CD4-positive, alpha-beta T cell (primary cell): ENCODE measurements at regions not wholly inside any gene's neighbourhood (a gene's known extent, or its start where the extent isn't known, plus 50 kb on each side); places are given as distances from the start of the nearest gene placed in this dataset.

Experiments used
- ATAC-seq: fragments of 200-7000 bp; cut with Tn5 transposase; one replicate; pipeline ENCODE4 v1.10.0; 2022; ENCODE audit warnings: mild to moderate bottlenecking; ENCODE audit not compliant: poor library complexity
- CTCF ChIA-PET: fragments of 350-600 bp; sonication (Branson Sonifier 250); formaldehyde crosslinking; loops from one replicate; lab custom pipeline; 2021; ENCODE audit warnings: antibody characterized with exemption, inconsistent platforms; lab: Charles Lee
- POLR2A ChIA-PET: fragments of 350-600 bp; sonication (Branson Sonifier 250); formaldehyde crosslinking; loops from one replicate; lab custom pipeline; 2021; ENCODE audit warnings: antibody characterized with exemption, inconsistent platforms; lab: Charles Lee
- DNase-seq, 14 experiments: peaks; one replicate each; pipeline ENCODE4 v3.0.0-alpha.2; 2013 to 2020; ENCODE audit warnings: mixed read lengths in 2 of 14
- H3K27ac ChIP-seq, 2 donors: one replicate each; pipeline versions ENCODE4 v1.5.1 to v1.7.0; 2013; ENCODE audit warnings: low read length in 2 of 2, low read depth in 1 of 2, mild to moderate bottlenecking in 1 of 2
- H3K27me3 ChIP-seq, 2 experiments: 1 replicate in 1 of 2; 2 replicates in 1 of 2; pipeline versions ENCODE4 v1.6.1 to v1.7.0; 2013; ENCODE audit warnings: low read length in 2 of 2, control low read depth in 1 of 2, mild to moderate bottlenecking in 1 of 2, moderate library complexity in 1 of 2; ENCODE audit not compliant: insufficient read depth in 2 of 2, control insufficient read depth in 1 of 2
- H3K36me3 ChIP-seq: one replicate; pipeline ENCODE4 v1.6.1; 2013; ENCODE audit warnings: low read length, control low read depth; ENCODE audit not compliant: insufficient read depth
- H3K4me1 ChIP-seq: one replicate; pipeline ENCODE4 v1.6.1; 2013; ENCODE audit warnings: low read length, control low read depth; ENCODE audit not compliant: insufficient read depth
- H3K4me3 ChIP-seq: one replicate; pipeline ENCODE4 v1.5.1; 2013; ENCODE audit warnings: mild to moderate bottlenecking, low read length, moderate library complexity
- H3K9me3 ChIP-seq, 2 experiments: 1 replicate in 1 of 2; 2 replicates in 1 of 2; pipeline versions ENCODE4 v1.6.1 to v1.7.0; 2013; ENCODE audit warnings: low read length in 2 of 2, mild to moderate bottlenecking in 2 of 2, control low read depth in 1 of 2, moderate library complexity in 1 of 2; ENCODE audit not compliant: control insufficient read depth in 1 of 2, insufficient read depth in 1 of 2
- H3K27ac Mint-ChIP-seq: one replicate; pipeline ENCODE4 v1.8.0; 2020; ENCODE audit warnings: mixed read lengths
- H3K27me3 Mint-ChIP-seq: one replicate; pipeline ENCODE4 v1.8.0; 2021; ENCODE audit warnings: mixed read lengths
- H3K36me3 Mint-ChIP-seq: one replicate; pipeline ENCODE4 v1.8.0; 2021; ENCODE audit warnings: low read depth, mixed read lengths
- H3K4me1 Mint-ChIP-seq: one replicate; pipeline ENCODE4 v1.8.0; 2021; ENCODE audit warnings: low read depth, mixed read lengths
- H3K4me3 Mint-ChIP-seq: one replicate; pipeline ENCODE4 v1.8.0; 2020; ENCODE audit warnings: mild to moderate bottlenecking, mixed read lengths
- H3K9me3 Mint-ChIP-seq: one replicate; pipeline ENCODE4 v1.8.0; 2020; ENCODE audit warnings: mixed read lengths
- intact Hi-C, 2 experiments: fragments of 100-400 bp; cut with DNase I in 1 of 2; cut with micrococcal nuclease in 1 of 2; formaldehyde crosslinking; loops; one replicate each; pipeline versions ENCODE4 v1.15.1 to v1.9.0; 2023 to 2025; cut with DNase I, micrococcal nuclease
- TF ChIP-seq, protein P1 (sequence below): fragments of 200-600 bp; IDR thresholded peaks from one replicate; pipeline ENCODE4 v1.8.0; 2022; ENCODE audit warnings: antibody characterized with exemption, mild to moderate bottlenecking

DNA sequence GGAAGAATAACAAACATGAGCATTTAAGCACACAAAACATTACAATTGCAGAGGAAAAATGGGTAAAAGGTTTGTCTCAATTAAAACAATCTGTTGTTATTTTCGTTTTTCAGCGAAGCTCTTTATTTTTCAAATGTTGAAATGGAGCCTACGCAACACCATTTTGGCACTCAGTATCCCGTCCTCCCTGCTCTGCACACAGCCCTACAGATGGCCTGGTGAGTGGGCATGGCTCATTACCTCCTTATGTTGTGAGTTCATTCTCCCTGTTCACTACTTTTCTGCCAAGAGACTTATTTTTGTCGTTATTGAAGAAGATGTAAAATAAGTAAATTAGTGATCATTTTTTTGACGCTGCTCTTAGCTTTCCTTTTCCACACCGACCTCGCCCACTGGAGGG is 167.8 kb upstream of the CXCL12 start:
- H3K27ac ChIP-seq, result no peak overlapping the region
- DNase-seq (no peak), ATAC-seq (no peak)
- no peaks in the 10 kb centered on the region for H3K36me3 ChIP-seq
- no peak overlapping the region for H3K27ac Mint-ChIP-seq
- H3K9me3 ChIP-seq, result peaks cover 0 to 11% of the 10 kb centered on the region in 2 experiments
- H3K27me3 ChIP-seq, result no peaks in the 10 kb centered on the region
- H3K4me3 Mint-ChIP-seq, result no peak overlapping the region
- no peaks in the 10 kb centered on the region for H3K36me3 Mint-ChIP-seq
- H3K4me1 Mint-ChIP-seq, result no peaks in the 10 kb centered on the region
- intact Hi-C loops, result no loop called here
- ChIA-PET CTCF (no interaction called here), POLR2A (no interaction called here)
- peaks cover 6% of the 10 kb centered on the region for H3K9me3 Mint-ChIP-seq
- H3K27me3 Mint-ChIP-seq, result peaks cover 4% of the 10 kb centered on the region
- no peaks in the 10 kb centered on the region for H3K4me1 ChIP-seq
- no peak overlapping the region for H3K4me3 ChIP-seq
- TF ChIP-seq, protein P1, sequence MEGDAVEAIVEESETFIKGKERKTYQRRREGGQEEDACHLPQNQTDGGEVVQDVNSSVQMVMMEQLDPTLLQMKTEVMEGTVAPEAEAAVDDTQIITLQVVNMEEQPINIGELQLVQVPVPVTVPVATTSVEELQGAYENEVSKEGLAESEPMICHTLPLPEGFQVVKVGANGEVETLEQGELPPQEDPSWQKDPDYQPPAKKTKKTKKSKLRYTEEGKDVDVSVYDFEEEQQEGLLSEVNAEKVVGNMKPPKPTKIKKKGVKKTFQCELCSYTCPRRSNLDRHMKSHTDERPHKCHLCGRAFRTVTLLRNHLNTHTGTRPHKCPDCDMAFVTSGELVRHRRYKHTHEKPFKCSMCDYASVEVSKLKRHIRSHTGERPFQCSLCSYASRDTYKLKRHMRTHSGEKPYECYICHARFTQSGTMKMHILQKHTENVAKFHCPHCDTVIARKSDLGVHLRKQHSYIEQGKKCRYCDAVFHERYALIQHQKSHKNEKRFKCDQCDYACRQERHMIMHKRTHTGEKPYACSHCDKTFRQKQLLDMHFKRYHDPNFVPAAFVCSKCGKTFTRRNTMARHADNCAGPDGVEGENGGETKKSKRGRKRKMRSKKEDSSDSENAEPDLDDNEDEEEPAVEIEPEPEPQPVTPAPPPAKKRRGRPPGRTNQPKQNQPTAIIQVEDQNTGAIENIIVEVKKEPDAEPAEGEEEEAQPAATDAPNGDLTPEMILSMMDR, result no peak

DNA sequence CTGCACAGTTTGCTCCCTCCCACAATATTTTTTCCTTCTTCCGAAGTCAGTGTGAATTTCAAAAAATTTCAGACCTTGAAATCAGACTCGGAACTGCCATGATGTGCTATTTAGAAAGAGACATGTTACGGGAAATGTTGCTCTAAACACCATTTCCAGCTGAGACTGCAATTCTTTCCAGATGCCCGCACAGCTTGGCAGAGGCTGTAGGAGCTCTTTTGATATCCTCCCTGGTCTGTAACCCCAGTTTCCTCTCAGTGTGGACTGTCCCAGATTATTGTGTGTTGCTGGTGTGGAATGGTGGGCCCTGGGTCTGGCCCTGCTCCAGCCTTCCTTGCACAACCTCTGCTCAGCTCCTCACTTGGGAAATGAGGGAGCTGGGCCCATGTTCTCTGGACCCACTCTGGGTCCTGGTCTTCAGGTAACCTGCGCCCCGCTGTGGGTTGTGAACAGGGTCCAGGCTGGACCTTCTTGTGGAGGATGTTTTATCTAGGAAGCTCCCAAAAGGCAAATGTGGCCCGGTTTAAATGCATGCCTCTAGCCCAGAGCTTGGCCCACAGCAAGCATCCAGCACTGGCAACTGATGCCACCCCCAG is 172.8 kb upstream of the CXCL12 start:
- ATAC-seq, result no peak
- peaks cover 4% of the 10 kb centered on the region for H3K27me3 Mint-ChIP-seq

DNA sequence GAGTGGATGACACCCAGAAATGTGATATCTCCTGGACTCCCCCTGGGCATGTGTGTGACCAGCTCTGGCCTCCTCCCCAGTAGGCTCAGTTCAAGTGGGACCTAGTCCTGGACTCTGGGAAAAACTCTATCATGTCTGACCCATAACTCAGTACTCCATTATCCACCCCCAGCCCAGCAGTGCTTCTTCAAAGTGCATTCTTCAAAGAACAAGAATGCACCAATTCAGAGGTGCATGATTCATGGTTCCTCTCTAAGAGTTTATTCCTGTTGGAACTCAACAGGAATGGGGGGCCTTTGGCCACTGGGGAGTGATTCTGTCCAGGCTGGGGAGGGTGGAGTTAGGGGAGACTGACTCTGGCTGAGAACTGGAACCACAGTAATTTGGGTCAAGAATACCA is 173.6 kb upstream of the CXCL12 start:
- no peaks in the 10 kb centered on the region for H3K36me3 Mint-ChIP-seq
- peaks cover 0 to 2% of the 10 kb centered on the region in 2 experiments for H3K27me3 ChIP-seq
- no peak for DNase-seq
- intact Hi-C loops, result no loop called here
- H3K36me3 ChIP-seq, result no peaks in the 10 kb centered on the region
- H3K4me1 Mint-ChIP-seq, result no peaks in the 10 kb centered on the region
- TF ChIP-seq, protein P1, result no peak
- CTCF ChIA-PET, result no interaction called here
- POLR2A ChIA-PET, result no interaction called here
- H3K9me3 ChIP-seq, result peaks cover 0 to 30% of the 10 kb centered on the region in 2 experiments
- H3K4me3 ChIP-seq, result no peak overlapping the region
- no peaks in the 10 kb centered on the region for H3K4me1 ChIP-seq
- no peaks in the 10 kb centered on the region for H3K27me3 Mint-ChIP-seq
- H3K4me3 Mint-ChIP-seq, result no peak overlapping the region
- no peak for ATAC-seq
- H3K9me3 Mint-ChIP-seq, result no peaks in the 10 kb centered on the region
- H3K27ac ChIP-seq, result no peak overlapping the region
- H3K27ac Mint-ChIP-seq, result no peak overlapping the region

More for the DNA sequence above, 172.8 kb upstream of the CXCL12 start:
- Histone ChIP-seq H3K27me3 (peaks cover 0 to 2% of the 10 kb centered on the region in 2 experiments), H3K4me3 (no peak overlapping the region), H3K4me1 (no peaks in the 10 kb centered on the region), H3K36me3 (no peaks in the 10 kb centered on the region), H3K9me3 (peaks cover 0 to 34% of the 10 kb centered on the region in 2 experiments), H3K27ac (no peak overlapping the region)
- intact Hi-C loops, result no loop called here
- ChIA-PET CTCF (no interaction called here), POLR2A (no interaction called here)
- no peaks in the 10 kb centered on the region for H3K4me1 Mint-ChIP-seq
- H3K4me3 Mint-ChIP-seq, result no peak overlapping the region
- TF ChIP-seq, protein P1, result no peak
- H3K9me3 Mint-ChIP-seq, result no peaks in the 10 kb centered on the region
- H3K27ac Mint-ChIP-seq, result no peak overlapping the region
- DNase-seq, result no peak
- no peaks in the 10 kb centered on the region for H3K36me3 Mint-ChIP-seq
